Kidney glomerular epithelial cell (primary cell): ENCODE measurements at regions not wholly inside any gene's neighbourhood (a gene's known extent, or its start where the extent isn't known, plus 50 kb on each side); places are given as distances from the start of the nearest gene placed in this dataset.
"Not testable (repeated sequence)": the region's sequence is repeated elsewhere in the genome, so short reads cannot be mapped to it uniquely, and the experiment has no call there.

ENCODE experiments used
- DNase-seq: peaks from one replicate; lab custom pipeline; 2025; lab: John Stamatoyannopoulos, UW

- no peak for DNase-seq
Measured at GRCh38 chr16:5215901-5216300, 118.3 kb upstream of the EEF2KMT start.

DNA sequence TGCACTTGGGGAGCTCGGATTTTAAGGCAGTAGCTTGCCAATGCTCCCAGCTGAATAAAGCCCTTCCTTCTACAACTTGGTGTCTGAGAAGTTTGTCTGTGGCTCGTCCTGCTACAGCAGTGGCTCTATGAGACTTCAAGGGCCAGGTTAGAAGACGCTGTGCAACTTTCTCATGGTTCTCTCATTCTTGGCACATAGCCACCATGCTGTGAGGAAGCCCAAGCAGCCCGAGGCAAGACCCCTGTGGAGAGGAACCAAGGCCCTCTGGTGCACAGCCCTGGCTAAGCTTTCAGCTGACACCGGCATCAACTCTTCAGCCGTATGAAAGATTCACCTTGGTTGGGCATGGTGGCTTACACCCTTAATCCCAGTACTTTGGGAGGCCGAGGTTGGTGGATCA lies 116.9 kb upstream of the EEF2KMT start:
- DNase-seq = no peak

GRCh38 chr16:5212501-5212900 lies 114.9 kb upstream of the EEF2KMT start:
- not testable (repeated sequence) for DNase-seq

DNA sequence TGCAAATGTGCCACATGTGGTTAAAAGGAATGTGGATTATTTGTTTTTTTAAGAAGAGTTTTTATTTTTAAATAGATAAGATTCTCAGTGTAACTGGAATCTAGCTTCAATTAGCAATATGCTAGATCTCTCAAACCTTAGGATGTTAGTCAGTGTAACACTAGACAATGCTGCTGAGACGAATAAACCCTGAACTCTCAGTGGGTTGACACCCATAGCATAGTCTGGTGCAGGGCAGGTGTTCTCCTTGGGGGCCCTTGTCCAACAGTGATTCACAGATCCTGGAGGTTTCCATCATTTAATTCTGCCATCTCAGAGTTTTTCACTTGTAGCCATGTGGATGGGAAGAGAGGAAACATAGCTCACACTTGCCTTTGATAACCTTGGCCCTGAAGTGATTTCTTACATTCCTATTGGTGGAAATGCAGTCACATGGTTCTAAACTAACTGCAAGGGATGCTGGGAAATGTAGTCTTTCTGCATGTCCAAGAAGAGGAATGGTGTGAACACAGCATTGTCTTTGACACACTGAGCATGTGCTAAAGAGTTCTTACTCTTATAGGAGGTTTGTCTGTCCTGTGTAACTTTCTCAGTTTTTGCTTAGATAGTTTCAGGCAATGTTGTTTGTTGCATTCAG lies 110.4 kb upstream of the EEF2KMT start:
- not testable (repeated sequence) for DNase-seq

GRCh38 chr16:5207001-5207523 lies 109.5 kb upstream of the EEF2KMT start:
- DNase-seq = no peak

GRCh38 chr16:5206331-5206990 lies 108.9 kb upstream of the EEF2KMT start:
- no peak for DNase-seq

DNA sequence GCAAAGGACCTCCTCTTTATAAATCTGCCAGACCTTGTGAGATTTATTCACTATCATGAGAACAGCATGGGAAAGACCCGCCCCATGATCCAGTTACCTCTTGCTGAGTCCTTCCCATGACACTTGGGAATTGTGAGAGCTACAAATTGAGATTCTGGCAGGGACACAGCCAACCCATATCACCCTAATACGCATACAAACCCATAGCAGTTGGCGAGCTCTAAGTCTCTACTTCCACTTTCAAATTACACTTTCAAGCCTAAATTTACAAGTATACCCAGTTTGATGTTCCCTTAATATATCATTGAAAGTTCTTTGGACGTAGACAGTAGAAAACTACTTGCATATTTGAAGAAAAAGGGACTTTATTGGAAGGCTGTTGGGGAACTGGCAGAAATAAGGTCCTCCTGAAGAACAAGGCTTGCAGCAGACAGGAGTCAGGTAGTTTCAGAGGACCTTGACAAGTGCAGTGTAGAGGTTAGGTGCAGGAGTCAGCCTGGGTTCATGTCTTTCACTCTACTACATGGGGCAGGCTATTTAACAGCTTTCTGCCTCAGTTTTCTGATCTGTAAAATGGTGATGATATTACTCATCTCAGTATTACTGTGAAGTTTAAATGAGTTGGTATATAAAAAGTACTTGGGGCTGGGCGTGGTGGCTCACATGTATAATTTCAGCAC lies 107.9 kb upstream of the EEF2KMT start:
- DNase-seq = no peak

GRCh38 chr16:5203675-5204074 lies 106.1 kb upstream of the EEF2KMT start:
- DNase-seq = not testable (repeated sequence)

DNA sequence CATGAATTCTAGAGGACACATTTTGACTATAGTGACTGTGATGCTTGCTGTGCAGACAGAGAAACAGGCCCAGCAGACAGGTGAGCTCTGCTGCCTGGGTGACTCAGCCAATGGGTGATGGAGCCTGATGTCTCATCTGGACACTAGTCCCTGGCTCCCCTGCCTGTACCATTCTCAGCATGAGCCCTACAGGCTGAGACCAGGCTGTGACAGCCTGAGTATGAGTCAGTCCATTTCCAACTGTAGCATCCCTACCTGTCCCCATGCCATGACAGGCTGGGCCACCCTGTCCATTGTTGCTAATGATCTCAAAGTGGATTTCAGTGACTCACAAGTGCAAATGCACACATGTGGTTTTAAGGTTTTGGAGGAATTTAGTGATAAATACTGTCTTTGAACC lies 102.5 kb upstream of the EEF2KMT start:
- no peak for DNase-seq

DNA sequence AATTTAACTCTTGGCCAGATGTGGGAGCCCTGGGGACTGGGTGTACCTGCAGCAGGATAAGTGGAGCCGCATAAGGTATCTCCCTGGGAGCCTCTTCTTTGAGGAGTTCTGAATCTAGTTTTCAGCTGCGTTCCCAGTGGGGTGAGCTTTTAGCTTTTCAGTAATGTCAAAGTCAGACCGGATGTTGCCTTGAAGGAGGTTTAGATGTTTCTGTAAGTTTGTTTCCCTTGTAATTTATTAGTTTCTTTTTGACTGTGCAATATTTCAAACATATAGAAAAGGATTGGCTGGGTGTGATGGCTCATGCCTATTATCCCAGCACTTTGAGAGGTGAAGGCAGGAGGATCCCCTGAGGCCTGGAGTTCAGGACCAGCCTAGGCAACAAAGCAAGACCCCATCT lies 98.6 kb upstream of the EEF2KMT start:
- DNase-seq = no peak

DNA sequence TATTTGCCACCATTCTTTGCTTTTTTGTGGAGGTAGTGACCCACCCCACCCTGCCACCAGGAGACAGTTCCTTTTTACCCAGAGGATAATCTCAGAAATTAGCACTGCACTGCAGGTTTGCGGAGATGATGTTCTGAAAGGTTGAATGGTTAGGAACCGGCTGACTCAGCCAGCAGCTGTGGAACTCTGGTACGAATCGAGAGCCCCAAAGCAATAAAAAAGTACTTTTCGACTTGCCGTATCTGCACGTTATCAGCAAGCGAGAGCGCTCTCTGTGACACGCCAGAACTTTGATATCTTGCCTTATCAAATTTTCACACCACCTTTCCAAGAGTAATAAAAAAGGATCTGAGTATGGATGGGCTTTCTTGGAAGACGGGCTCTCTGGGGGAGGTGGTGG lies 96.3 kb upstream of the EEF2KMT start:
- DNase-seq = no peak

DNA sequence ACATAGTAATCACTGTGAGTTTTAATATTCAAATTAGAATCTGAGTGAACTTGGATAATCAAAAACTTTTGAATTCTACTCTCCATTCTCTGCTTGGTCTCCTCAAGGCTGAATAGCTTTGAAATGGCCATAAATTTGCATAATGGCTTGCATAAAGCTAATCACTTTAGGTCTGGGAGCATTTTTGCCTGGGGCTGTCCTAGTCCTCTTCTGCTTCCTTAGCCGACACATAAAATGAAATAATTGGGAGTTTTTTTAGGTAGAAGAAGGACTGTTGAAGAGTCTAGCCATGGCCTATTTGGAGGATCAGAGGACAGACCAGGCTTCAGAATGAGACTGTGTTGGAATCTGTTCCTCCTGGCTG lies 91.4 kb upstream of the EEF2KMT start:
- no peak for DNase-seq

DNA sequence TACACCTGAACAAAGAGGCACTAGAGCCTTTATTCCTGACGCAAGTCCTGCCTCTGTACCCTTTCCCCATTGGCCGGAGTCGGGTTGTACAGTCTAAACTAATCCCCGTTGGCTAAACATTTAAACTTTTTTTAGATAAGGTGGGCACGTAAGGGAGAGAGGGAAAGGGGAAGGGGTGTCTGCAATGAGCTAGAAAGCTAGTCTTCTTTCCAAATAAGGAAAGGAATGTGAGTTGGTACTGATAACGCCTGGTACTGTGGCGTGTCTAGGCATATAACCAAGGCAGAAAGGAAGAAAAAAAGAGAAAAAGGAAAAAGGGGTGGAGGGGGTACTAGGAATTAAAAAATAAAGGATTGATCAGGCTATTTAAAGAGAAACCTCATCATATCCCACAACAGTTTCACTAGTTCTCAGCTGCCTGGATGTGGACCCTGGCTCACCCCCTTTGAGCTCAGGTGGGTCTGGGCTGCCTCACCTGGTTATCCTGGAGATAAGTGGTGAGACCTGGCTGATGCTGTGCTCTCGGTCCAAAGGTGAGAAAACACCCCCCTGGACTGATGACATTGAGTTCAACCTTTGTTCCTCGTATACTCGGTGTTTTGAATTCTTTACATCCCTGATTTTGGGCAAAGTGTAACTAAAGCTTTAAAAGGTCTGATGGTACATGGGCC lies 90.9 kb upstream of the EEF2KMT start:
- DNase-seq = no peak

GRCh38 chr16:5187402-5187952 lies 89.9 kb upstream of the EEF2KMT start:
- DNase-seq = no peak

DNA sequence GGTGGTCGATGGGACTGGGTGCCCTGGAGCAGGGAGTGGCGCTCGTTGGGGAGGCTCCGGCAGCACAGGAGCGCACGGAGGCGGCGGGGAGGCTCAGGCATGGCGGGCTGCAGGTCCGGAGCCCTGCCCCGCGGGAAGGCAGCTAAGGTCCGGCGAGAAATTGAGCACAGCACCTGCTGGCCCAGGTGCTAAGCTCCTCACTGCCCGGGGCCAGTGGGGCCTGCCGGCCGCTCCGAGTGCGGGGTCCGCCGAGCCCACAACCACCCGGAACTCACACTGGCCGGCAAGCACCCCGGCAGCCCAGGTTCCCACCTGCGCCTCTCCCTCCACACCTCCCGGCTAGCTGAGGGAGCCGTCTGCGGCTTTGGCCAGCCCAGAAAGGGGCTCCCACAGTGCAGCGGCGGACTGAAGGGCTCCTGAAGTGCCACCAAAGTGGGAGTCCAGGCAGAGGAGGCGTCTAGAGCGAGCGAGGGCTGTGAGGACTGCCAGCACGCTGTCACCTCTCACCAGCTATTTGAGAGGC lies 88.8 kb upstream of the EEF2KMT start:
- no peak for DNase-seq

- DNase-seq = no peak
Measured at GRCh38 chr16:5176505-5176904, 78.9 kb upstream of the EEF2KMT start.

- DNase-seq = no peak
Measured at GRCh38 chr16:5175266-5175665, 77.7 kb upstream of the EEF2KMT start.

GRCh38 chr16:5166486-5166885 lies 68.9 kb upstream of the EEF2KMT start:
- no peak for DNase-seq

GRCh38 chr16:5165429-5165828 lies 67.8 kb upstream of the EEF2KMT start:
- not testable (repeated sequence) for DNase-seq

DNA sequence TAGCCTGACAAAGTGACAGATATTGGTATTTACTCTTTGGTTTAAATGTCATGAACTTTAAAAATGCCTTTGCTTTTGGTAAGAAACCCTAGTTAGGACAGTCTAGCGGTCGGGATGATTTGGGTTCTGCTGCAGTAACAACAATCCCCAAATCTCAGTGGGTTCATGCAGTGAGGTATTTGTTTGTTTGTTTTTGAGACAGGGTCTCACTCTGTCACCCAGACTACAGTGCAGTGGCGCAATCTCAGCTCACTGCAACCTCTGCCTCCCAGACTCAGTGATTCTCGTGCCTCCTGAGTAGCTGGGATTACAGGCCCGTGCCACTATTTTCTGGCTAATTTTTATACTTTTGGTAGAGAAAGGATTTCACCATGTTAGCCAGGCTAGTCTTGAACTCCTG lies 65.2 kb upstream of the EEF2KMT start:
- not testable (repeated sequence) for DNase-seq

- not testable (repeated sequence) for DNase-seq
Measured at GRCh38 chr16:5161888-5162287, 64.3 kb upstream of the EEF2KMT start.

DNA sequence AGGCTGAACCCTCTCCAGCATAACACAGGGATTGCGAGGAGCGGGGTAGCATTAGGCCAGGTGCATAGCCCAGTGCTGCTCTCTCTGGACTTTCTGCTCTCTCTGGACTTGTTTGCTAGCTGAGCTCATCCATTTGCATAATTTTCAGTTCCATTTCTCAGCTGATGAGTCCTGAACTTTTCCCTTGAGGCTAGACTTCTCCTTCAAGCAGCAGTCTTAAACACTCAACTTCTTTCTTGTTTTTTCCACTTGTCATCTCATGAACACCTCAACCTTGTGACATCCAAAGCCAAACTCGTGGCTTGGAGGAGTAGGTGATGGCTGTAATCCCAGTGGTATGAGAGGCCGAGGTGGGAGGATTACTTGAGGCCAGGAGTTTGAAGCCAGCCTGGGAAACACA lies 62.4 kb upstream of the EEF2KMT start:
- not testable (repeated sequence) for DNase-seq
